GM12865 (cell line): ENCODE measurements at regions not wholly inside any gene's neighbourhood (a gene's known extent, or its start where the extent isn't known, plus 50 kb on each side); places are given as distances from the start of the nearest gene placed in this dataset.

Experiments used
- DNase-seq: peaks from one replicate; pipeline ENCODE4 v3.0.0; 2010; ENCODE audit warnings: low read depth
- H3K4me3 ChIP-seq: 2 replicates; pipeline ENCODE4 v1.5.1; 2011; ENCODE audit warnings: mild to moderate bottlenecking, low read depth, low read length, control low read depth
- TF ChIP-seq, protein P1 (sequence below): IDR thresholded peaks from 2 replicates; pipeline ENCODE4 v1.5.1; 2011; ENCODE audit warnings: low read length, control low read depth, low read depth, inconsistent platforms; ENCODE audit not compliant: insufficient read depth; ENCODE audit errors: missing control alignments

DNA sequence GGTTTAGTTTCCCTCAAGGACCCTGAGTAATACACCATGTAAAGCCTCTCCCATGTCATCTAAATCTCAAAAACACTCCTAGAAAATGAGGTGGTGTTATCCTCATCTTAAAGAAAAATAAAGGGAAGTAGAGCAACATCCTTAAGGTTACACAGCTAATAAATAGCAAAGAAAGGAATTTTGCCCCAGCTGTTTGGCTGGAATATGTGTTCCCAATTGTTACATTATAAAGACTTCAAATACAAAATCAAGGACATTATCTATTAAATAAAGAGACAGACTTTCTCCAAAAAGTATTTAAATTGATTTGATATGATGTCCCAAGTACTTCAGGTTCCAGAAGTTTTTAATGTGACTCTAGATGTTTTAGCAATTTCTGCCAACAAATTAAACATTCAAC lies 57.9 kb upstream of the IL15 start:
- DNase-seq = no peak
- no peak overlapping the region for H3K4me3 ChIP-seq
- TF ChIP-seq, protein P1, sequence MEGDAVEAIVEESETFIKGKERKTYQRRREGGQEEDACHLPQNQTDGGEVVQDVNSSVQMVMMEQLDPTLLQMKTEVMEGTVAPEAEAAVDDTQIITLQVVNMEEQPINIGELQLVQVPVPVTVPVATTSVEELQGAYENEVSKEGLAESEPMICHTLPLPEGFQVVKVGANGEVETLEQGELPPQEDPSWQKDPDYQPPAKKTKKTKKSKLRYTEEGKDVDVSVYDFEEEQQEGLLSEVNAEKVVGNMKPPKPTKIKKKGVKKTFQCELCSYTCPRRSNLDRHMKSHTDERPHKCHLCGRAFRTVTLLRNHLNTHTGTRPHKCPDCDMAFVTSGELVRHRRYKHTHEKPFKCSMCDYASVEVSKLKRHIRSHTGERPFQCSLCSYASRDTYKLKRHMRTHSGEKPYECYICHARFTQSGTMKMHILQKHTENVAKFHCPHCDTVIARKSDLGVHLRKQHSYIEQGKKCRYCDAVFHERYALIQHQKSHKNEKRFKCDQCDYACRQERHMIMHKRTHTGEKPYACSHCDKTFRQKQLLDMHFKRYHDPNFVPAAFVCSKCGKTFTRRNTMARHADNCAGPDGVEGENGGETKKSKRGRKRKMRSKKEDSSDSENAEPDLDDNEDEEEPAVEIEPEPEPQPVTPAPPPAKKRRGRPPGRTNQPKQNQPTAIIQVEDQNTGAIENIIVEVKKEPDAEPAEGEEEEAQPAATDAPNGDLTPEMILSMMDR = no peak

DNA sequence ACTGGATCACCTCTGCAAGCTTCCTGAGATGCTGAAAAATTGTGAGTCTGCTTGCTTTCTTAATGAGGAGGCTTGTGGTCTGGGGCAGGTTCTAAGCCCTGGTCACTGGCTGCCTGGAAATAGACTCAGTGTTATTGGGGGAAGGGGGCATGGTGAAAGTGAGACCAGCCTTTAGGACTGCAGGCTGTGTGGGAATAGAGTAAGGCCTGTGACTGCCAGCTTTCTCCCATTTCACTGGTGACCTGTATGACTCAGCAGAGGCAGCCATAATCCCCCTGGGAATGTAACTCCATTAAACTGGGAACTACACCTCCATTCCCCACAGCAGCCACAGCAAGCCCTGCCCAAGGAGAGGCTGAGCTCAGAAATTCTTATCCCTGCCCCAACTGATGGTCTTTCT lies 55.9 kb upstream of the IL15 start:
- TF ChIP-seq, protein P1 = no peak
- no peak overlapping the region for H3K4me3 ChIP-seq
- peak; percentile 41 for DNase-seq
